Kidney (tissue), 13 donors: ENCODE measurements at regions not wholly inside any gene's neighbourhood (a gene's known extent, or its start where the extent isn't known, plus 50 kb on each side); places are given as distances from the start of the nearest gene placed in this dataset.

Experiments
- DNase-seq, 5 donors: peaks; one replicate each; pipeline ENCODE4 v3.0.0-alpha.2; 2013 to 2020
- FAIRE-seq: peaks from 2 replicates; lab custom pipeline; 2012; peaks lifted over from hg19 to GRCh38; lab: Jason Lieb, UNC
- H3K27ac ChIP-seq, 2 donors: one replicate each; pipeline ENCODE4 v1.7.0; 2013; ENCODE audit warnings: low read depth in 2 of 2, low read length in 2 of 2, inconsistent platforms in 1 of 2
- H3K27me3 ChIP-seq: one replicate; pipeline ENCODE4 v1.7.1; 2013; ENCODE audit warnings: low read length, inconsistent platforms; ENCODE audit not compliant: control insufficient read depth, insufficient read depth
- H3K36me3 ChIP-seq, 3 donors: one replicate each; pipeline versions ENCODE4 v1.7.0 to v1.7.1; 2013; ENCODE audit warnings: low read length in 3 of 3, control low read depth in 1 of 3, inconsistent platforms in 1 of 3; ENCODE audit not compliant: insufficient read depth in 3 of 3, control insufficient read depth in 2 of 3
- H3K4me1 ChIP-seq, 3 donors: one replicate each; pipeline versions ENCODE4 v1.7.0 to v1.7.1; 2013; ENCODE audit warnings: low read length in 3 of 3, inconsistent platforms in 1 of 3, low read depth in 1 of 3; ENCODE audit not compliant: control insufficient read depth in 2 of 3, insufficient read depth in 2 of 3
- H3K4me3 ChIP-seq, 3 donors: one replicate each; pipeline versions ENCODE4 v1.7.0 to v1.8.1; 2013; ENCODE audit warnings: low read length in 3 of 3, control low read depth in 1 of 3, inconsistent platforms in 1 of 3
- H3K9ac ChIP-seq, 3 donors: one replicate each; pipeline versions ENCODE4 v1.7.0 to v1.7.1; 2013; ENCODE audit warnings: low read length in 3 of 3, control low read depth in 1 of 3, inconsistent platforms in 1 of 3
- H3K9me3 ChIP-seq, 3 donors: one replicate each; pipeline versions ENCODE4 v1.7.0 to v1.7.1; 2013; ENCODE audit warnings: low read length in 3 of 3, control low read depth in 1 of 3, inconsistent platforms in 1 of 3; ENCODE audit not compliant: control insufficient read depth in 2 of 3, insufficient read depth in 1 of 3
- CTCF ChIP-seq: IDR thresholded peaks from 3 replicates; pipeline ENCODE4 v1.5.1; 2012; ENCODE audit warnings: mild to moderate bottlenecking, moderate library complexity, borderline replicate concordance; ENCODE audit not compliant: insufficient read depth; ENCODE audit errors: extremely low read depth
- intact Hi-C: fragments of 100-400 bp; cut with DNase I; formaldehyde crosslinking; loops from one replicate; pipeline ENCODE4 v1.11.1; 2022
- donor health status: control.
- donor health status: control.
- donor health status: control.
- donor health status: control.
- donor health status: control.
- donor health status: DM: yes; HTN: yes; CAD: no.
- donor health status: Normal renal cell carcinoma (clear cell type).

- Histone ChIP-seq H3K27ac (no peak overlapping the region), H3K27me3 (no peaks in the 10 kb centered on the region), H3K4me3 (no peak overlapping the region), H3K9me3 (no peaks in the 10 kb centered on the region), H3K9ac (no peak overlapping the region), H3K36me3 (no peaks in the 10 kb centered on the region), H3K4me1 (no peaks in the 10 kb centered on the region)
- DNase-seq (no peak), FAIRE-seq (no peak)
- intact Hi-C loops = no loop called here
- no peak for TF ChIP-seq CTCF
Observed at GRCh38 chr2:103739921-103740320, 978.1 kb downstream of the TMEM182 start.

GRCh38 chr2:103740631-103741030 lies 978.8 kb downstream of the TMEM182 start:
- Histone ChIP-seq H3K27ac (no peak overlapping the region), H3K27me3 (no peaks in the 10 kb centered on the region), H3K4me3 (no peak overlapping the region), H3K9me3 (no peaks in the 10 kb centered on the region), H3K9ac (no peak overlapping the region), H3K36me3 (no peaks in the 10 kb centered on the region), H3K4me1 (no peaks in the 10 kb centered on the region)
- FAIRE-seq (no peak), DNase-seq (no peak)
- TF ChIP-seq CTCF = no peak
- intact Hi-C loops = no loop called here

- Histone ChIP-seq H3K9ac (no peak overlapping the region), H3K4me1 (no peaks in the 10 kb centered on the region), H3K36me3 (no peaks in the 10 kb centered on the region), H3K27ac (no peak overlapping the region), H3K4me3 (no peak overlapping the region), H3K9me3 (no peaks in the 10 kb centered on the region), H3K27me3 (no peaks in the 10 kb centered on the region)
- peak in 2 of 5 donors; percentile 6 to 12 for DNase-seq
- intact Hi-C loops = no loop called here
- no peak for TF ChIP-seq CTCF
- FAIRE-seq = no peak
Observed at GRCh38 chr2:103743195-103743594, 981.4 kb downstream of the TMEM182 start.

- Histone ChIP-seq H3K9ac (no peak overlapping the region), H3K27ac (no peak overlapping the region), H3K27me3 (no peaks in the 10 kb centered on the region), H3K4me3 (no peak overlapping the region), H3K4me1 (no peaks in the 10 kb centered on the region), H3K36me3 (no peaks in the 10 kb centered on the region), H3K9me3 (no peaks in the 10 kb centered on the region)
- intact Hi-C loops = no loop called here
- TF ChIP-seq CTCF = no peak
- FAIRE-seq (no peak), DNase-seq (no peak)
Observed at GRCh38 chr2:103754530-103754929, 992.7 kb downstream of the TMEM182 start.
